HepG2 (cell line): ENCODE measurements at regions not wholly inside any gene's neighbourhood (a gene's known extent, or its start where the extent isn't known, plus 50 kb on each side); places are given as distances from the start of the nearest gene placed in this dataset.

Experiments used
- ATAC-seq: fragments of 200-7000 bp; cut with Tn5 transposase; 3 replicates; pipeline ENCODE4 v1.9.1; 2020; ENCODE audit warnings: mild to moderate bottlenecking, moderate library complexity
- BruUV-seq: library from RNA; stranded (reverse); fragments of 400-500 nt; replicated peaks from 2 replicates; lab custom pipeline; 2021; lab: Mats Ljungman, UMichigan
- CTCF ChIA-PET: fragments of 300-600 bp; formaldehyde crosslinking; extraction: SDS; loops from one replicate; lab custom pipeline; 2021; ENCODE audit warnings: low total read pairs, inconsistent platforms, low intra/inter-chr PET ratio; lab: Yijun Ruan, JAX
- POLR2A ChIA-PET: fragments of 350-600 bp; sonication (Branson Sonifier 250); formaldehyde crosslinking; loops from one replicate; lab custom pipeline; 2020; ENCODE audit warnings: antibody characterized with exemption, inconsistent platforms; lab: Yijun Ruan, JAX
- DNase-seq: peaks from one replicate; pipeline ENCODE4 v3.0.0-alpha.2; 2015; ENCODE audit warnings: low spot score
- FAIRE-seq: peaks from 3 replicates; lab custom pipeline; 2011; peaks lifted over from hg19 to GRCh38; lab: Jason Lieb, UNC
- H2AFZ ChIP-seq: one replicate; pipeline ENCODE4 v1.6.1; 2011; ENCODE audit warnings: low read length, inconsistent platforms
- H3K27ac ChIP-seq: fragments of 300-600 bp; 3 replicates; pipeline ENCODE4 v1.8.0; 2011; ENCODE audit warnings: mixed run types, mild to moderate bottlenecking, mixed read lengths, low read length, inconsistent platforms; ENCODE audit not compliant: insufficient read depth; ENCODE audit errors: extremely low read length
- H3K27me3 ChIP-seq, 2 experiments: fragments of 200-600 bp in 1 of 2; 2 replicates in 1 of 2; 3 replicates in 1 of 2; pipeline versions ENCODE4 v1.6.0 to v1.8.0; 2011; ENCODE audit warnings: low read length in 2 of 2, mild to moderate bottlenecking in 2 of 2, moderate library complexity in 2 of 2, inconsistent platforms in 1 of 2; ENCODE audit not compliant: insufficient read depth in 2 of 2, control insufficient read depth in 1 of 2
- H3K36me3 ChIP-seq, 2 experiments: fragments of 200-600 bp in 1 of 2; replicated peaks in 1 of 2; 2 replicates in 1 of 2; 3 replicates in 1 of 2; pipeline versions ENCODE4 v1.5.1 to v1.8.0; 2011; ENCODE audit warnings: low read length in 2 of 2, inconsistent platforms in 1 of 2; ENCODE audit not compliant: insufficient read depth in 2 of 2, control insufficient read depth in 1 of 2
- H3K4me1 ChIP-seq: 2 replicates; pipeline ENCODE4 v1.5.1; 2012; ENCODE audit warnings: low read length, inconsistent platforms; ENCODE audit not compliant: insufficient read depth
- H3K4me2 ChIP-seq: 2 replicates; pipeline ENCODE4 v1.6.0; 2011; ENCODE audit warnings: low read depth, low read length, inconsistent platforms
- H3K4me3 ChIP-seq, 3 experiments: fragments of 200-600 bp in 1 of 3; sonication (generic), shearing (Covaris generic) in 1 of 3; replicated peaks in 1 of 3; 2 replicates each; pipeline ENCODE4 v1.5.1; 2011 to 2016; ENCODE audit warnings: low read length in 3 of 3, inconsistent platforms in 2 of 3, low read depth in 2 of 3, mild to moderate bottlenecking in 2 of 3, control low read depth in 1 of 3, mixed read lengths in 1 of 3; ENCODE audit not compliant: insufficient read depth in 1 of 3
- H3K79me2 ChIP-seq: one replicate; pipeline ENCODE4 v1.6.1; 2011; ENCODE audit warnings: low read length, inconsistent platforms; ENCODE audit not compliant: insufficient read depth
- H3K9ac ChIP-seq: 2 replicates; pipeline ENCODE4 v1.6.0; 2011; ENCODE audit warnings: mild to moderate bottlenecking, low read depth, low read length, inconsistent platforms; ENCODE audit not compliant: insufficient read depth
- H3K9me3 ChIP-seq: 2 replicates; pipeline ENCODE4 v1.5.1; 2012; ENCODE audit warnings: mild to moderate bottlenecking, low read length
- H4K20me1 ChIP-seq: 2 replicates; pipeline ENCODE4 v1.6.0; 2011; ENCODE audit warnings: inconsistent platforms, mild to moderate bottlenecking, low read length, moderate library complexity; ENCODE audit not compliant: insufficient read depth
- KLF13 ChIP-seq: sonication (generic); formaldehyde crosslinking; IDR thresholded peaks from 2 replicates; pipeline ENCODE4 v1.4.0; 2020; ENCODE audit warnings: mild to moderate bottlenecking, missing genetic modification reagents
- MIER3 ChIP-seq: IDR thresholded peaks from 2 replicates; pipeline ENCODE4 v1.6.1; 2016; ENCODE audit warnings: missing compliant biosample characterization, borderline replicate concordance
- SIN3B ChIP-seq: fragments of 150-350 bp; IDR thresholded peaks from 2 replicates; pipeline ENCODE4 v1.6.1; 2014; ENCODE audit warnings: low read length
- SRSF4 ChIP-seq: fragments of 200-400 bp; formaldehyde crosslinking; IDR thresholded peaks from one replicate; pipeline ENCODE4 v1.6.1; 2018; ENCODE audit warnings: mild to moderate bottlenecking, low read depth, low read length, moderate library complexity; ENCODE audit not compliant: poor library complexity, severe bottlenecking
- STAG1 ChIP-seq: sonication (generic); formaldehyde crosslinking; IDR thresholded peaks from 2 replicates; pipeline ENCODE4 v1.4.0; 2020; ENCODE audit warnings: missing genetic modification reagents
- ZIK1 ChIP-seq: sonication (generic); formaldehyde crosslinking; IDR thresholded peaks from 2 replicates; pipeline ENCODE4 v1.5.0; 2020; ENCODE audit warnings: mild to moderate bottlenecking, low read depth, missing genetic modification reagents, borderline replicate concordance
- ZNF143 ChIP-seq: sonication (generic); formaldehyde crosslinking; IDR thresholded peaks from 2 replicates; pipeline ENCODE4 v1.4.0; 2020; ENCODE audit warnings: missing genetic modification reagents
- WGBS: methylation state at CpG from one replicate; pipeline ENCODE4 v1.1.6; 2017; ENCODE audit warnings: low lambda C conversion rate; 5-methylcytosine and 5-hydroxymethylcytosine counted together
- in situ Hi-C: cut with HindIII; loops from 2 replicates; pipeline ENCODE4 v1.10.0; 2017; ENCODE audit warnings: low pct_unique_long_range_greater_than_20kb; ENCODE audit not compliant: extremely low pct_ligation_motif_present
- intact Hi-C: fragments of 100-400 bp; cut with micrococcal nuclease; formaldehyde crosslinking; loops from one replicate; pipeline ENCODE4 v1.10.0; 2022; ENCODE audit not compliant: unreplicated experiment
- TF ChIP-seq, protein P1 (sequence below): sonication (generic); formaldehyde crosslinking; IDR thresholded peaks from 2 replicates; pipeline ENCODE4 v1.4.0; 2020; ENCODE audit warnings: missing genetic modification reagents

- no peaks in the 10 kb centered on the region for H3K9me3 ChIP-seq
- no peak overlapping the region for H3K4me2 ChIP-seq
- POLR2A ChIA-PET = no interaction called here
- H2AFZ ChIP-seq = no peak overlapping the region
- no peaks in the 10 kb centered on the region for H3K36me3 ChIP-seq
- no peaks in the 10 kb centered on the region for H3K27me3 ChIP-seq
- no peaks in the 10 kb centered on the region for H3K79me2 ChIP-seq
- DNase-seq = no peak
- H3K27ac ChIP-seq = no peak overlapping the region
- TF ChIP-seq, protein P1, sequence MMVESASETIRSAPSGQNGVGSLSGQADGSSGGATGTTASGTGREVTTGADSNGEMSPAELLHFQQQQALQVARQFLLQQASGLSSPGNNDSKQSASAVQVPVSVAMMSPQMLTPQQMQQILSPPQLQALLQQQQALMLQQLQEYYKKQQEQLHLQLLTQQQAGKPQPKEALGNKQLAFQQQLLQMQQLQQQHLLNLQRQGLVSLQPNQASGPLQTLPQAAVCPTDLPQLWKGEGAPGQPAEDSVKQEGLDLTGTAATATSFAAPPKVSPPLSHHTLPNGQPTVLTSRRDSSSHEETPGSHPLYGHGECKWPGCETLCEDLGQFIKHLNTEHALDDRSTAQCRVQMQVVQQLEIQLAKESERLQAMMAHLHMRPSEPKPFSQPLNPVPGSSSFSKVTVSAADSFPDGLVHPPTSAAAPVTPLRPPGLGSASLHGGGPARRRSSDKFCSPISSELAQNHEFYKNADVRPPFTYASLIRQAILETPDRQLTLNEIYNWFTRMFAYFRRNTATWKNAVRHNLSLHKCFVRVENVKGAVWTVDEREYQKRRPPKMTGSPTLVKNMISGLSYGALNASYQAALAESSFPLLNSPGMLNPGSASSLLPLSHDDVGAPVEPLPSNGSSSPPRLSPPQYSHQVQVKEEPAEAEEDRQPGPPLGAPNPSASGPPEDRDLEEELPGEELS = no peak
- TF ChIP-seq SRSF4 (no peak), MIER3 (CRISPR knock-in tag) (no peak), ZIK1 (CRISPR knock-in tag) (no peak), ZNF143 (CRISPR knock-in tag) (no peak), KLF13 (no peak), STAG1 (CRISPR knock-in tag) (no peak), SIN3B (no peak)
- TF ChIP-seq, all 625 proteins: peak for 0
- Histone ChIP-seq H3K4me1 (no peaks in the 10 kb centered on the region), H4K20me1 (no peaks in the 10 kb centered on the region), H3K4me3 (no peak overlapping the region), H3K9ac (no peak overlapping the region)
- in situ Hi-C loops = no loop called here
- no TSS peak for BruUV-seq
- FAIRE-seq = no peak
- intact Hi-C loops = no loop called here
- ATAC-seq = no peak
- 3% methylated on average over 1 of the region's 1 CpG for WGBS
- CTCF ChIA-PET = no interaction called here
Observed at GRCh38 chr2:208620487-208620978, 213.9 kb downstream of the PTH2R start.
